H1 (cell line): ENCODE measurements at regions not wholly inside any gene's neighbourhood (a gene's known extent, or its start where the extent isn't known, plus 50 kb on each side); places are given as distances from the start of the nearest gene placed in this dataset.

Source experiments
- SAP30 ChIP-seq: fragments of 300-600 bp; sonication (generic); IDR thresholded peaks from 2 replicates; pipeline ENCODE4 v1.7.1; 2012; ENCODE audit warnings: low read length, moderate library complexity, mild to moderate bottlenecking, inconsistent platforms; ENCODE audit not compliant: insufficient read depth, insufficient replicate concordance
- SP1 ChIP-seq: IDR thresholded peaks from 2 replicates; pipeline ENCODE4 v1.6.1; 2011; ENCODE audit warnings: low read depth, low read length
- SP4 ChIP-seq: IDR thresholded peaks from 2 replicates; pipeline ENCODE4 v1.6.1; 2012; ENCODE audit warnings: low read length, inconsistent platforms
- TF ChIP-seq, protein P1 (sequence below): fragments of 300-600 bp; sonication (generic); IDR thresholded peaks from 2 replicates; pipeline ENCODE4 v1.7.1; 2012; ENCODE audit warnings: low read length, moderate library complexity, mild to moderate bottlenecking, inconsistent platforms; ENCODE audit not compliant: insufficient replicate concordance

DNA sequence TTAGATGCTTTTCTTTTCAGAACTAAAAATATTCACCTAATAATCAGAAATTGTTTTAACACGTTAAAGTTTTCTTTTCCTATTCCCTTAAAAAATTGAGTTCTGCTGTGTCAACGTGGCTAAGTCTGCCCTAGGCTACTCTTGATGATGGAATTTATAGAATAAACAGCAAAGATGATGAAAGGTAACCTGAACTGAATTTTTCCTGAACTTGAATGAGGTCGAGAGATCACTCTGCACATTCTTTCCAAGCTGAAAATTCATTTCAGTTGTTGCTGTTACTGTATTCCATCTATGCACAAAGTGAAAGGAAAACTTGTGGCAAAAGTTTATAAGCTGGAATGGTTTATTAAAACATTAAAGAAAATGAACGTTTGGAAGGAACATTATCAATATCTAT, 245.9 kb upstream of the GIMD1 start (continued):
- TF ChIP-seq, protein P1, sequence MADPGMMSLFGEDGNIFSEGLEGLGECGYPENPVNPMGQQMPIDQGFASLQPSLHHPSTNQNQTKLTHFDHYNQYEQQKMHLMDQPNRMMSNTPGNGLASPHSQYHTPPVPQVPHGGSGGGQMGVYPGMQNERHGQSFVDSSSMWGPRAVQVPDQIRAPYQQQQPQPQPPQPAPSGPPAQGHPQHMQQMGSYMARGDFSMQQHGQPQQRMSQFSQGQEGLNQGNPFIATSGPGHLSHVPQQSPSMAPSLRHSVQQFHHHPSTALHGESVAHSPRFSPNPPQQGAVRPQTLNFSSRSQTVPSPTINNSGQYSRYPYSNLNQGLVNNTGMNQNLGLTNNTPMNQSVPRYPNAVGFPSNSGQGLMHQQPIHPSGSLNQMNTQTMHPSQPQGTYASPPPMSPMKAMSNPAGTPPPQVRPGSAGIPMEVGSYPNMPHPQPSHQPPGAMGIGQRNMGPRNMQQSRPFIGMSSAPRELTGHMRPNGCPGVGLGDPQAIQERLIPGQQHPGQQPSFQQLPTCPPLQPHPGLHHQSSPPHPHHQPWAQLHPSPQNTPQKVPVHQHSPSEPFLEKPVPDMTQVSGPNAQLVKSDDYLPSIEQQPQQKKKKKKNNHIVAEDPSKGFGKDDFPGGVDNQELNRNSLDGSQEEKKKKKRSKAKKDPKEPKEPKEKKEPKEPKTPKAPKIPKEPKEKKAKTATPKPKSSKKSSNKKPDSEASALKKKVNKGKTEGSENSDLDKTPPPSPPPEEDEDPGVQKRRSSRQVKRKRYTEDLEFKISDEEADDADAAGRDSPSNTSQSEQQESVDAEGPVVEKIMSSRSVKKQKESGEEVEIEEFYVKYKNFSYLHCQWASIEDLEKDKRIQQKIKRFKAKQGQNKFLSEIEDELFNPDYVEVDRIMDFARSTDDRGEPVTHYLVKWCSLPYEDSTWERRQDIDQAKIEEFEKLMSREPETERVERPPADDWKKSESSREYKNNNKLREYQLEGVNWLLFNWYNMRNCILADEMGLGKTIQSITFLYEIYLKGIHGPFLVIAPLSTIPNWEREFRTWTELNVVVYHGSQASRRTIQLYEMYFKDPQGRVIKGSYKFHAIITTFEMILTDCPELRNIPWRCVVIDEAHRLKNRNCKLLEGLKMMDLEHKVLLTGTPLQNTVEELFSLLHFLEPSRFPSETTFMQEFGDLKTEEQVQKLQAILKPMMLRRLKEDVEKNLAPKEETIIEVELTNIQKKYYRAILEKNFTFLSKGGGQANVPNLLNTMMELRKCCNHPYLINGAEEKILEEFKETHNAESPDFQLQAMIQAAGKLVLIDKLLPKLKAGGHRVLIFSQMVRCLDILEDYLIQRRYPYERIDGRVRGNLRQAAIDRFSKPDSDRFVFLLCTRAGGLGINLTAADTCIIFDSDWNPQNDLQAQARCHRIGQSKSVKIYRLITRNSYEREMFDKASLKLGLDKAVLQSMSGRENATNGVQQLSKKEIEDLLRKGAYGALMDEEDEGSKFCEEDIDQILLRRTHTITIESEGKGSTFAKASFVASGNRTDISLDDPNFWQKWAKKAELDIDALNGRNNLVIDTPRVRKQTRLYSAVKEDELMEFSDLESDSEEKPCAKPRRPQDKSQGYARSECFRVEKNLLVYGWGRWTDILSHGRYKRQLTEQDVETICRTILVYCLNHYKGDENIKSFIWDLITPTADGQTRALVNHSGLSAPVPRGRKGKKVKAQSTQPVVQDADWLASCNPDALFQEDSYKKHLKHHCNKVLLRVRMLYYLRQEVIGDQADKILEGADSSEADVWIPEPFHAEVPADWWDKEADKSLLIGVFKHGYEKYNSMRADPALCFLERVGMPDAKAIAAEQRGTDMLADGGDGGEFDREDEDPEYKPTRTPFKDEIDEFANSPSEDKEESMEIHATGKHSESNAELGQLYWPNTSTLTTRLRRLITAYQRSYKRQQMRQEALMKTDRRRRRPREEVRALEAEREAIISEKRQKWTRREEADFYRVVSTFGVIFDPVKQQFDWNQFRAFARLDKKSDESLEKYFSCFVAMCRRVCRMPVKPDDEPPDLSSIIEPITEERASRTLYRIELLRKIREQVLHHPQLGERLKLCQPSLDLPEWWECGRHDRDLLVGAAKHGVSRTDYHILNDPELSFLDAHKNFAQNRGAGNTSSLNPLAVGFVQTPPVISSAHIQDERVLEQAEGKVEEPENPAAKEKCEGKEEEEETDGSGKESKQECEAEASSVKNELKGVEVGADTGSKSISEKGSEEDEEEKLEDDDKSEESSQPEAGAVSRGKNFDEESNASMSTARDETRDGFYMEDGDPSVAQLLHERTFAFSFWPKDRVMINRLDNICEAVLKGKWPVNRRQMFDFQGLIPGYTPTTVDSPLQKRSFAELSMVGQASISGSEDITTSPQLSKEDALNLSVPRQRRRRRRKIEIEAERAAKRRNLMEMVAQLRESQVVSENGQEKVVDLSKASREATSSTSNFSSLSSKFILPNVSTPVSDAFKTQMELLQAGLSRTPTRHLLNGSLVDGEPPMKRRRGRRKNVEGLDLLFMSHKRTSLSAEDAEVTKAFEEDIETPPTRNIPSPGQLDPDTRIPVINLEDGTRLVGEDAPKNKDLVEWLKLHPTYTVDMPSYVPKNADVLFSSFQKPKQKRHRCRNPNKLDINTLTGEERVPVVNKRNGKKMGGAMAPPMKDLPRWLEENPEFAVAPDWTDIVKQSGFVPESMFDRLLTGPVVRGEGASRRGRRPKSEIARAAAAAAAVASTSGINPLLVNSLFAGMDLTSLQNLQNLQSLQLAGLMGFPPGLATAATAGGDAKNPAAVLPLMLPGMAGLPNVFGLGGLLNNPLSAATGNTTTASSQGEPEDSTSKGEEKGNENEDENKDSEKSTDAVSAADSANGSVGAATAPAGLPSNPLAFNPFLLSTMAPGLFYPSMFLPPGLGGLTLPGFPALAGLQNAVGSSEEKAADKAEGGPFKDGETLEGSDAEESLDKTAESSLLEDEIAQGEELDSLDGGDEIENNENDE: no peak
- TF ChIP-seq SP1 (no peak), SAP30 (no peak), SP4 (no peak)
